ENCODE measurements at regions not wholly inside any gene's neighbourhood (a gene's known extent, or its start where the extent isn't known, plus 50 kb on each side); places are given as distances from the start of the nearest gene placed in this dataset.

DNA sequence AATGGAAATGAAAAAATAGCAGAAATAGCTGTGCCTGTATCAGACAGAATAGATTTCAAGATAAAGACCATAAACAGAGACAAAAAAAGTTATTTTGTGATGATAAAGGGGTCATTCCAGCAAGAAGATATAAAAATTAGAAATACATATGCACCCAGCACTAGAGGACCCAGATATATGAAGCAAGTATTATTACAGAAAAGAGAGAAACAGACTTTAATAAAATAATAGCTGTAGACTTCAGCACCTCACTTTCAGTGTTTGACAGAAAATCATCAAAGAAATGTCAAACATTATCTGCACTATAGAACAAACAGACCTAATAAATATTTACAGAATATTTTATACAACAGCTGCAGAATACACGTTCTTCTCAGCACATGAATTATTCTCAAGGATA lies 783.7 kb downstream of the PLOD2 start:
- Histone ChIP-seq H3K9me2 (ENCODE audit: insufficient read depth) (0 out of 2 replicates have a peak, but pooled peaks cover 2% of the 10 kb centered on the region), H3K4me2 (no peak overlapping the region), H4K20me1 (replicated peaks; ENCODE audit: insufficient read depth) (no peaks in the 10 kb centered on the region), H3K79me2 (replicated peaks; ENCODE audit: insufficient read depth) (no peaks in the 10 kb centered on the region), H3F3A (replicated peaks; ENCODE audit: low read depth) (no peaks in the 10 kb centered on the region), H3K4me3 (no peak overlapping the region), H2AFZ (no peak overlapping the region), H3K27ac (ENCODE audit: low read depth) (no peak overlapping the region), H3K36me3 (ENCODE audit: insufficient read depth) (no peaks in the 10 kb centered on the region), H3K27me3 (ENCODE audit: insufficient read depth) (no peaks in the 10 kb centered on the region), H3K4me1 (ENCODE audit: insufficient read depth) (no peaks in the 10 kb centered on the region)
- Mint-ChIP-seq H3K9me3 (0 out of 3 replicates have a peak, but pooled peaks cover 3% of the 10 kb centered on the region), H3K27me3 (ENCODE audit: insufficient read depth, low read depth, poor library complexity) (peaks cover 2% of the 10 kb centered on the region), H3K27ac (no peak overlapping the region), H3K4me3 (no peak overlapping the region), H3K36me3 (ENCODE audit: low read depth) (peaks cover 4% of the 10 kb centered on the region; the same call in 2 of the 3 replicates), H3K4me1 (no peaks in the 10 kb centered on the region)
- ATAC-seq = no peak
- TF ChIP-seq, protein P1, sequence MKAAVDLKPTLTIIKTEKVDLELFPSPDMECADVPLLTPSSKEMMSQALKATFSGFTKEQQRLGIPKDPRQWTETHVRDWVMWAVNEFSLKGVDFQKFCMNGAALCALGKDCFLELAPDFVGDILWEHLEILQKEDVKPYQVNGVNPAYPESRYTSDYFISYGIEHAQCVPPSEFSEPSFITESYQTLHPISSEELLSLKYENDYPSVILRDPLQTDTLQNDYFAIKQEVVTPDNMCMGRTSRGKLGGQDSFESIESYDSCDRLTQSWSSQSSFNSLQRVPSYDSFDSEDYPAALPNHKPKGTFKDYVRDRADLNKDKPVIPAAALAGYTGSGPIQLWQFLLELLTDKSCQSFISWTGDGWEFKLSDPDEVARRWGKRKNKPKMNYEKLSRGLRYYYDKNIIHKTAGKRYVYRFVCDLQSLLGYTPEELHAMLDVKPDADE (IDR thresholded peaks at IDR 0.05) = no peak
- no peak for TF ChIP-seq JUNB (IDR thresholded peaks at IDR 0.05; ENCODE audit: unreplicated experiment)
- TF ChIP-seq STAT1 (IDR thresholded peaks at IDR 0.05; ENCODE audit: unreplicated experiment) = no peak
- no peak for TF ChIP-seq POLR2AphosphoS5 (IDR thresholded peaks at IDR 0.05; ENCODE audit: low read depth)
- no peak for TF ChIP-seq EZH2 (IDR thresholded peaks at IDR 0.05; ENCODE audit: low read depth, unreplicated experiment)
- TF ChIP-seq, protein P2, sequence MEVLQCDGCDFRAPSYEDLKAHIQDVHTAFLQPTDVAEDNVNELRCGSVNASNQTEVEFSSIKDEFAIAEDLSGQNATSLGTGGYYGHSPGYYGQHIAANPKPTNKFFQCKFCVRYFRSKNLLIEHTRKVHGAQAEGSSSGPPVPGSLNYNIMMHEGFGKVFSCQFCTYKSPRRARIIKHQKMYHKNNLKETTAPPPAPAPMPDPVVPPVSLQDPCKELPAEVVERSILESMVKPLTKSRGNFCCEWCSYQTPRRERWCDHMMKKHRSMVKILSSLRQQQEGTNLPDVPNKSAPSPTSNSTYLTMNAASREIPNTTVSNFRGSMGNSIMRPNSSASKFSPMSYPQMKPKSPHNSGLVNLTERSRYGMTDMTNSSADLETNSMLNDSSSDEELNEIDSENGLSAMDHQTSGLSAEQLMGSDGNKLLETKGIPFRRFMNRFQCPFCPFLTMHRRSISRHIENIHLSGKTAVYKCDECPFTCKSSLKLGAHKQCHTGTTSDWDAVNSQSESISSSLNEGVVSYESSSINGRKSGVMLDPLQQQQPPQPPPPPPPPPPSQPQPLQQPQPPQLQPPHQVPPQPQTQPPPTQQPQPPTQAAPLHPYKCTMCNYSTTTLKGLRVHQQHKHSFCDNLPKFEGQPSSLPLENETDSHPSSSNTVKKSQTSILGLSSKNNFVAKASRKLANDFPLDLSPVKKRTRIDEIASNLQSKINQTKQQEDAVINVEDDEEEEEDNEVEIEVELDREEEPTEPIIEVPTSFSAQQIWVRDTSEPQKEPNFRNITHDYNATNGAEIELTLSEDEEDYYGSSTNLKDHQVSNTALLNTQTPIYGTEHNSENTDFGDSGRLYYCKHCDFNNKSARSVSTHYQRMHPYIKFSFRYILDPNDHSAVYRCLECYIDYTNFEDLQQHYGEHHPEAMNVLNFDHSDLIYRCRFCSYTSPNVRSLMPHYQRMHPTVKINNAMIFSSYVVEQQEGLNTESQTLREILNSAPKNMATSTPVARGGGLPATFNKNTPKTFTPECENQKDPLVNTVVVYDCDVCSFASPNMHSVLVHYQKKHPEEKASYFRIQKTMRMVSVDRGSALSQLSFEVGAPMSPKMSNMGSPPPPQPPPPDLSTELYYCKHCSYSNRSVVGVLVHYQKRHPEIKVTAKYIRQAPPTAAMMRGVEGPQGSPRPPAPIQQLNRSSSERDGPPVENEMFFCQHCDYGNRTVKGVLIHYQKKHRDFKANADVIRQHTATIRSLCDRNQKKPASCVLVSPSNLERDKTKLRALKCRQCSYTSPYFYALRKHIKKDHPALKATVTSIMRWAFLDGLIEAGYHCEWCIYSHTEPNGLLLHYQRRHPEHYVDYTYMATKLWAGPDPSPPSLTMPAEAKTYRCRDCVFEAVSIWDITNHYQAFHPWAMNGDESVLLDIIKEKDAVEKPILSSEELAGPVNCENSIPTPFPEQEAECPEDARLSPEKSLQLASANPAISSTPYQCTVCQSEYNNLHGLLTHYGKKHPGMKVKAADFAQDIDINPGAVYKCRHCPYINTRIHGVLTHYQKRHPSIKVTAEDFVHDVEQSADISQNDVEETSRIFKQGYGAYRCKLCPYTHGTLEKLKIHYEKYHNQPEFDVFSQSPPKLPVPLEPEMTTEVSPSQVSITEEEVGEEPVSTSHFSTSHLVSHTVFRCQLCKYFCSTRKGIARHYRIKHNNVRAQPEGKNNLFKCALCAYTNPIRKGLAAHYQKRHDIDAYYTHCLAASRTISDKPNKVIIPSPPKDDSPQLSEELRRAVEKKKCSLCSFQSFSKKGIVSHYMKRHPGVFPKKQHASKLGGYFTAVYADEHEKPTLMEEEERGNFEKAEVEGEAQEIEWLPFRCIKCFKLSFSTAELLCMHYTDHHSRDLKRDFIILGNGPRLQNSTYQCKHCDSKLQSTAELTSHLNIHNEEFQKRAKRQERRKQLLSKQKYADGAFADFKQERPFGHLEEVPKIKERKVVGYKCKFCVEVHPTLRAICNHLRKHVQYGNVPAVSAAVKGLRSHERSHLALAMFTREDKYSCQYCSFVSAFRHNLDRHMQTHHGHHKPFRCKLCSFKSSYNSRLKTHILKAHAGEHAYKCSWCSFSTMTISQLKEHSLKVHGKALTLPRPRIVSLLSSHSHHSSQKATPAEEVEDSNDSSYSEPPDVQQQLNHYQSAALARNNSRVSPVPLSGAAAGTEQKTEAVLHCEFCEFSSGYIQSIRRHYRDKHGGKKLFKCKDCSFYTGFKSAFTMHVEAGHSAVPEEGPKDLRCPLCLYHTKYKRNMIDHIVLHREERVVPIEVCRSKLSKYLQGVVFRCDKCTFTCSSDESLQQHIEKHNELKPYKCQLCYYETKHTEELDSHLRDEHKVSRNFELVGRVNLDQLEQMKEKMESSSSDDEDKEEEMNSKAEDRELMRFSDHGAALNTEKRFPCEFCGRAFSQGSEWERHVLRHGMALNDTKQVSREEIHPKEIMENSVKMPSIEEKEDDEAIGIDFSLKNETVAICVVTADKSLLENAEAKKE (CRISPR knock-in tag; IDR thresholded peaks at IDR 0.05) = no peak
- no peak for TF ChIP-seq ZNF331 (CRISPR knock-in tag; IDR thresholded peaks at IDR 0.05; ENCODE audit: low read depth)
- TF ChIP-seq, protein P3, sequence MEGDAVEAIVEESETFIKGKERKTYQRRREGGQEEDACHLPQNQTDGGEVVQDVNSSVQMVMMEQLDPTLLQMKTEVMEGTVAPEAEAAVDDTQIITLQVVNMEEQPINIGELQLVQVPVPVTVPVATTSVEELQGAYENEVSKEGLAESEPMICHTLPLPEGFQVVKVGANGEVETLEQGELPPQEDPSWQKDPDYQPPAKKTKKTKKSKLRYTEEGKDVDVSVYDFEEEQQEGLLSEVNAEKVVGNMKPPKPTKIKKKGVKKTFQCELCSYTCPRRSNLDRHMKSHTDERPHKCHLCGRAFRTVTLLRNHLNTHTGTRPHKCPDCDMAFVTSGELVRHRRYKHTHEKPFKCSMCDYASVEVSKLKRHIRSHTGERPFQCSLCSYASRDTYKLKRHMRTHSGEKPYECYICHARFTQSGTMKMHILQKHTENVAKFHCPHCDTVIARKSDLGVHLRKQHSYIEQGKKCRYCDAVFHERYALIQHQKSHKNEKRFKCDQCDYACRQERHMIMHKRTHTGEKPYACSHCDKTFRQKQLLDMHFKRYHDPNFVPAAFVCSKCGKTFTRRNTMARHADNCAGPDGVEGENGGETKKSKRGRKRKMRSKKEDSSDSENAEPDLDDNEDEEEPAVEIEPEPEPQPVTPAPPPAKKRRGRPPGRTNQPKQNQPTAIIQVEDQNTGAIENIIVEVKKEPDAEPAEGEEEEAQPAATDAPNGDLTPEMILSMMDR (conservative IDR thresholded peaks at IDR 0.05; ENCODE audit: low read depth in 2 of 2) = no peak
- no peak for TF ChIP-seq NANOG (IDR thresholded peaks at IDR 0.05; ENCODE audit: borderline replicate concordance)
- DNase-seq (ENCODE audit: low spot score) = no peak
